ENCODE measurements at regions not wholly inside any gene's neighbourhood (a gene's known extent, or its start where the extent isn't known, plus 50 kb on each side); places are given as distances from the start of the nearest gene placed in this dataset.

DNA sequence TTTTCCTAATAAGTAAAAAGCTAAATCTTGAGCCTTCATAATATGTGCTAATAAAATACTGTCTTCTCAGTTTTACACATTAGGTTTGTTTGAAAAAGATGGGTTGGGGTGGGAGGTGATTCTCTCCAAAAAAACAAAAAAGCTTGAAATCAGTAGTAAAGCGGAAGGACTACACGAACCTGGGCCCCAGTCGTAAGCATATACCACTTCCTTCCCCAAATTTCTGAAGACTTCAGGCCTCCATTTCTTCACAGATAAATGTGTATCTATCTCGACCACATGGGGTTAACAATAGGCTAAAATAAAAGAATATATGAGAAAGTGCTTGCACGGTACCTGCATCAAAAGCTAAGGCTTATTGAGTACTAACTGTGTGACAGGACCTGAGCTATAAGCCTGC is 51.6 kb upstream of the PAX2 start:
- DNase-seq (ENCODE audit: low read depth, low spot score) = no peak
- H3K9me1 ChIP-seq (replicated peaks; ENCODE audit: control insufficient read depth, extremely low read depth, insufficient read depth, low read length) = no peaks in the 10 kb centered on the region
- H3K4me2 ChIP-seq (ENCODE audit: insufficient read depth, low read length) = no peak overlapping the region
- TF ChIP-seq JUN (IDR thresholded peaks at IDR 0.05; ENCODE audit: borderline replicate concordance, insufficient read depth, insufficient read length, low read depth) (no peak), GATA2 (IDR thresholded peaks at IDR 0.05; ENCODE audit: insufficient read depth, insufficient read length, low read depth, low read length) (no peak), EZH2 (IDR thresholded peaks at IDR 0.05; ENCODE audit: borderline replicate concordance, low read depth, low read length, severe bottlenecking) (no peak), POLR2A (IDR thresholded peaks at IDR 0.05; ENCODE audit: low read depth, low read length) (no peak), POLR2AphosphoS5 (IDR thresholded peaks at IDR 0.05; ENCODE audit: insufficient read depth, low read depth, low read length) (no peak), FOS (IDR thresholded peaks at IDR 0.05; ENCODE audit: borderline replicate concordance, insufficient read depth, low read length) (no peak), MYC (IDR thresholded peaks at IDR 0.05; ENCODE audit: low read depth, low read length) (no peak)
- TF ChIP-seq, protein P1, sequence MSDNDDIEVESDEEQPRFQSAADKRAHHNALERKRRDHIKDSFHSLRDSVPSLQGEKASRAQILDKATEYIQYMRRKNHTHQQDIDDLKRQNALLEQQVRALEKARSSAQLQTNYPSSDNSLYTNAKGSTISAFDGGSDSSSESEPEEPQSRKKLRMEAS (IDR thresholded peaks at IDR 0.05; ENCODE audit: insufficient read depth, insufficient read length) = no peak
- TF ChIP-seq, protein P2, sequence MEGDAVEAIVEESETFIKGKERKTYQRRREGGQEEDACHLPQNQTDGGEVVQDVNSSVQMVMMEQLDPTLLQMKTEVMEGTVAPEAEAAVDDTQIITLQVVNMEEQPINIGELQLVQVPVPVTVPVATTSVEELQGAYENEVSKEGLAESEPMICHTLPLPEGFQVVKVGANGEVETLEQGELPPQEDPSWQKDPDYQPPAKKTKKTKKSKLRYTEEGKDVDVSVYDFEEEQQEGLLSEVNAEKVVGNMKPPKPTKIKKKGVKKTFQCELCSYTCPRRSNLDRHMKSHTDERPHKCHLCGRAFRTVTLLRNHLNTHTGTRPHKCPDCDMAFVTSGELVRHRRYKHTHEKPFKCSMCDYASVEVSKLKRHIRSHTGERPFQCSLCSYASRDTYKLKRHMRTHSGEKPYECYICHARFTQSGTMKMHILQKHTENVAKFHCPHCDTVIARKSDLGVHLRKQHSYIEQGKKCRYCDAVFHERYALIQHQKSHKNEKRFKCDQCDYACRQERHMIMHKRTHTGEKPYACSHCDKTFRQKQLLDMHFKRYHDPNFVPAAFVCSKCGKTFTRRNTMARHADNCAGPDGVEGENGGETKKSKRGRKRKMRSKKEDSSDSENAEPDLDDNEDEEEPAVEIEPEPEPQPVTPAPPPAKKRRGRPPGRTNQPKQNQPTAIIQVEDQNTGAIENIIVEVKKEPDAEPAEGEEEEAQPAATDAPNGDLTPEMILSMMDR (IDR thresholded peaks at IDR 0.05; ENCODE audit: extremely low read depth in 1 of 2, insufficient read depth in 1 of 2, low read depth in 1 of 2, low read length in 2 of 2) = no peak
- dilution Hi-C loops (cut with MboI; ENCODE audit: extremely low pct_ligation_motif_present, low sequenced_read_pairs) = no loop called here
- H3K79me2 ChIP-seq (ENCODE audit: control insufficient read depth, insufficient read depth, low read length) = no peaks in the 10 kb centered on the region
- H3K27ac ChIP-seq (ENCODE audit: insufficient read depth, low read depth, low read length) = no peak overlapping the region
- no TSS peak for BruUV-seq (replicated peaks)
- POLR2A ChIA-PET = no interaction called here
- no peak overlapping the region for H3K4me3 ChIP-seq (replicated peaks in 1 of 3; ENCODE audit: insufficient read depth in 1 of 3, low read depth in 1 of 3, low read length in 3 of 3)
- no peaks in the 10 kb centered on the region for H3K36me3 ChIP-seq (ENCODE audit: control insufficient read depth in 2 of 2, extremely low read depth in 1 of 2, insufficient read depth in 2 of 2, low read length in 2 of 2)
- no peaks in the 10 kb centered on the region for H4K20me1 ChIP-seq (replicated peaks; ENCODE audit: control insufficient read depth, extremely low read depth, insufficient read depth, low read length)
- H3K27me3 ChIP-seq (ENCODE audit: control insufficient read depth in 2 of 2, insufficient read depth in 2 of 2, low read length in 2 of 2) = peaks cover 5 to 12% of the 10 kb centered on the region in 2 experiments
- intact Hi-C loops (cut with micrococcal nuclease) = no loop called here
- no peaks in the 10 kb centered on the region for H3K9me3 ChIP-seq (replicated peaks; ENCODE audit: control insufficient read depth, insufficient read depth, low read length)
- no peaks in the 10 kb centered on the region for H3K4me1 ChIP-seq (ENCODE audit: control insufficient read depth, extremely low read depth, insufficient read depth, low read length)
- H3K9ac ChIP-seq (replicated peaks; ENCODE audit: extremely low read depth, insufficient read depth, low read length) = no peak overlapping the region
- H2AFZ ChIP-seq (ENCODE audit: low read depth, low read length) = no peak overlapping the region
- FAIRE-seq = no peak
- CTCF ChIA-PET = no interaction called here

Data from endothelial cell of umbilical vein (primary cell).